ENCODE measurements at regions not wholly inside any gene's neighbourhood (a gene's known extent, or its start where the extent isn't known, plus 50 kb on each side); places are given as distances from the start of the nearest gene placed in this dataset.

DNA sequence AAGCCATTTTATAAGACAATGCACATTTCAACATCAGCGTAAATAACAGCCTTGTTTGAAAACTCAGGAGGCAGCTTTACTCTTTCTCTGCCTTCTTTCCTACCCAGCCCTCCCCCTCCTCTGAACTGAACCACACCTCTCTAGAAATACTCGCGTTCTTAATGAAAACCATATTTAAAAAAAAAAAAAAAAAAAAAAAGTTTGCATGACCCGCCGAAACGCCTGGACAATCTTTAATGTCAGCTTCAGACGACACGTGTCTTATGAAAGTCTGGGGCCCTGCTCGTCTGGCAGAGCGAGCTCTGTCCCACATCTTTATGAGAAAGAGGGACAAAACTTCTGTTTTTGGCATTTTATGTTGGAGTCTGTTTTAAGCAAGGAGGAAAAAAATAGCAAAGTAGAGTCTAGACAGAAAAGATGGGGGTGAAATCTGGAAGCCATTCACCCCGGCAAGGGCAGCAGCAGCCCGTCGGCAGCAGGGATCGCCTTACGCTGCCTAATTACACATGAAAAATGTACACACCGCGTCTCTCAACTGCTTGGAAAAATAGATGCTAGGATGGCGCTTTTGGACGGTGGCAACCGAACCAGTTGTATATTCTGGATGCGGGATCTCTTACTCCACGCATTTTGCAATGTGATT, 130.4 kb upstream of the ETS2 start:
- H3K9me2 ChIP-seq (ENCODE audit: insufficient read depth, low read length): no peaks in the 10 kb centered on the region
- H3K9ac ChIP-seq (ENCODE audit: low read length): no peak overlapping the region
- H3K4me2 ChIP-seq (ENCODE audit: low read length): no peak overlapping the region
- H3K36me3 ChIP-seq (ENCODE audit: insufficient read depth, low read length): no peaks in the 10 kb centered on the region
- H3K4me3 ChIP-seq (ENCODE audit: low read length): no peak overlapping the region
- H3K79me2 ChIP-seq (replicated peaks; ENCODE audit: insufficient read depth, low read length): no peaks in the 10 kb centered on the region
- H3K27me3 ChIP-seq (ENCODE audit: insufficient read depth, low read depth, low read length): no peaks in the 10 kb centered on the region
- H4K20me1 ChIP-seq (ENCODE audit: insufficient read depth): no peaks in the 10 kb centered on the region
- no peak overlapping the region for H3K27ac ChIP-seq (ENCODE audit: low read length)
- no peaks in the 10 kb centered on the region for H3K9me3 ChIP-seq (ENCODE audit: low read length)
- no peak for TF ChIP-seq TAF1 (IDR thresholded peaks at IDR 0.05; ENCODE audit: low read depth)
- TF ChIP-seq, protein P1, sequence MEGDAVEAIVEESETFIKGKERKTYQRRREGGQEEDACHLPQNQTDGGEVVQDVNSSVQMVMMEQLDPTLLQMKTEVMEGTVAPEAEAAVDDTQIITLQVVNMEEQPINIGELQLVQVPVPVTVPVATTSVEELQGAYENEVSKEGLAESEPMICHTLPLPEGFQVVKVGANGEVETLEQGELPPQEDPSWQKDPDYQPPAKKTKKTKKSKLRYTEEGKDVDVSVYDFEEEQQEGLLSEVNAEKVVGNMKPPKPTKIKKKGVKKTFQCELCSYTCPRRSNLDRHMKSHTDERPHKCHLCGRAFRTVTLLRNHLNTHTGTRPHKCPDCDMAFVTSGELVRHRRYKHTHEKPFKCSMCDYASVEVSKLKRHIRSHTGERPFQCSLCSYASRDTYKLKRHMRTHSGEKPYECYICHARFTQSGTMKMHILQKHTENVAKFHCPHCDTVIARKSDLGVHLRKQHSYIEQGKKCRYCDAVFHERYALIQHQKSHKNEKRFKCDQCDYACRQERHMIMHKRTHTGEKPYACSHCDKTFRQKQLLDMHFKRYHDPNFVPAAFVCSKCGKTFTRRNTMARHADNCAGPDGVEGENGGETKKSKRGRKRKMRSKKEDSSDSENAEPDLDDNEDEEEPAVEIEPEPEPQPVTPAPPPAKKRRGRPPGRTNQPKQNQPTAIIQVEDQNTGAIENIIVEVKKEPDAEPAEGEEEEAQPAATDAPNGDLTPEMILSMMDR (IDR thresholded peaks at IDR 0.05; ENCODE audit: poor library complexity, severe bottlenecking): no peak
- no peaks in the 10 kb centered on the region for H3F3A ChIP-seq (ENCODE audit: insufficient read depth, low read length, poor library complexity, severe bottlenecking)
- H2AFZ ChIP-seq (ENCODE audit: low read depth, low read length): no peak overlapping the region

DNA sequence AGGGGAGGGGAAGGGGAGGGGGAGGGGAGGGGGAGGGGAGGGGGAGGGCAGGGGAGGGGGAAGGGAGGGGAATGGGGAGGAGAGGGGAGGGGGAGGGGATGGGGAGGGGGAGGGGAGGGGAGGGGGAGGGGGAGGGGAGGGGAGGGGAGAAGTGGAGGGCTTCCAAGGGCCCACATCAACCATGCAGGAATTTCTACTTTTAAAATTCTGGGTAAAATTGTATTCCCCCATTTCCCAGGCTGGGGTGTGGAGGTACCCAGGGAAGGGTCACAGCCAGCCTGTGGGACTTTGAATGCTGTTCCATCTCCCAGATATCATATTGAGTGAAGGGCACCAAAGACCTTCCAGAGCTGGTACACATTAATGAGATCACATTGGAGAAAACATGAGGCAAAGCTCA, 126.9 kb upstream of the ETS2 start:
- Histone ChIP-seq H3K9ac (ENCODE audit: low read length) (no peak overlapping the region), H3K36me3 (ENCODE audit: insufficient read depth, low read length) (no peaks in the 10 kb centered on the region), H3K9me3 (ENCODE audit: low read length) (no peaks in the 10 kb centered on the region), H4K20me1 (ENCODE audit: insufficient read depth) (no peaks in the 10 kb centered on the region), H3F3A (ENCODE audit: insufficient read depth, low read length, poor library complexity, severe bottlenecking) (no peaks in the 10 kb centered on the region), H3K27me3 (ENCODE audit: insufficient read depth, low read depth, low read length) (no peaks in the 10 kb centered on the region), H3K9me2 (ENCODE audit: insufficient read depth, low read length) (no peaks in the 10 kb centered on the region), H3K27ac (ENCODE audit: low read length) (no peak overlapping the region), H2AFZ (ENCODE audit: low read depth, low read length) (no peak overlapping the region), H3K4me2 (ENCODE audit: low read length) (no peak overlapping the region), H3K79me2 (replicated peaks; ENCODE audit: insufficient read depth, low read length) (no peaks in the 10 kb centered on the region), H3K4me3 (ENCODE audit: low read length) (no peak overlapping the region)
- TF ChIP-seq EZH2 (IDR thresholded peaks at IDR 0.05; ENCODE audit: borderline replicate concordance, insufficient read depth, low read length, poor library complexity, severe bottlenecking) (no peak), POLR2AphosphoS5 (IDR thresholded peaks at IDR 0.05) (no peak), EP300 (conservative IDR thresholded peaks at IDR 0.05; ENCODE audit: poor library complexity, severe bottlenecking) (no peak), REST (IDR thresholded peaks at IDR 0.05; ENCODE audit: borderline replicate concordance) (no peak), TAF1 (IDR thresholded peaks at IDR 0.05; ENCODE audit: low read depth) (no peak)
- TF ChIP-seq, protein P1 (IDR thresholded peaks at IDR 0.05; ENCODE audit: poor library complexity, severe bottlenecking): no peak

All from neural cell (in vitro differentiated cells).